ENCODE measurements at regions not wholly inside any gene's neighbourhood (a gene's known extent, or its start where the extent isn't known, plus 50 kb on each side); places are given as distances from the start of the nearest gene placed in this dataset.

DNA sequence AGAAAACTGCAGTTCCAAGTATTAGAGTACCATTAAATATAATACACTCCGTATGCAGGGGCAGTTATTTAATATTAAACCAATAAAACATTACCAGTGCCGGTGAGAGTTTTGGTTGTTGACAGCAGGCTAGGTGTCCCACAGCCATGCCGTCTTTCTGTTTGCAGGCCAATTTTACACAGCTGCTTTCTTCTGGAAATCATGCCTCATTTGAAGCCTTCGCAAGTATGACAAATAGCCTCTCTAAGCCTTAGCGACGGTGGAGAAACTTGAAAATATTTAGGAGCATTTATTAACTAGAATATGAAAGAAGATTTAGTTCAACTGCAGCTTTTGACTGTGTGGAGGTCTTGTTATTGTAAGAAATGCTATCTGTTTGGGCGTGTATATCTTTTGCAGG, 226.0 kb downstream of the BMP2 start (continued):
- TF ChIP-seq, protein P1, sequence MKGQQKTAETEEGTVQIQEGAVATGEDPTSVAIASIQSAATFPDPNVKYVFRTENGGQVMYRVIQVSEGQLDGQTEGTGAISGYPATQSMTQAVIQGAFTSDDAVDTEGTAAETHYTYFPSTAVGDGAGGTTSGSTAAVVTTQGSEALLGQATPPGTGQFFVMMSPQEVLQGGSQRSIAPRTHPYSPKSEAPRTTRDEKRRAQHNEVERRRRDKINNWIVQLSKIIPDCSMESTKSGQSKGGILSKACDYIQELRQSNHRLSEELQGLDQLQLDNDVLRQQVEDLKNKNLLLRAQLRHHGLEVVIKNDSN (IDR thresholded peaks at IDR 0.05; ENCODE audit: borderline replicate concordance, low read depth): no peak

GRCh38 chr20:6994452-6994851, 227.0 kb downstream of the BMP2 start:
- ChIA-PET CTCF (no interaction called here), POLR2A (no interaction called here)
- 3% methylated on average over 3 of the region's 3 CpGs for WGBS (ENCODE audit: low lambda C conversion rate)
- H3K4me2 ChIP-seq: no peak overlapping the region
- no peak overlapping the region for H2AFZ ChIP-seq (ENCODE audit: low read depth)
- H3K27ac ChIP-seq (ENCODE audit: low read depth in 2 of 2, low read length in 1 of 2): no peak overlapping the region
- no peaks in the 10 kb centered on the region for H3K27me3 ChIP-seq (ENCODE audit: insufficient read depth)
- no peaks in the 10 kb centered on the region for H3K9me2 ChIP-seq
- H3F3A ChIP-seq (replicated peaks; ENCODE audit: insufficient read depth): no peaks in the 10 kb centered on the region
- no peaks in the 10 kb centered on the region for H3K4me1 ChIP-seq (ENCODE audit: control insufficient read depth in 1 of 2, insufficient read depth in 2 of 2, low read depth in 1 of 2, low read length in 1 of 2)
- TF ChIP-seq NFIC (IDR thresholded peaks at IDR 0.05; ENCODE audit: borderline replicate concordance) (no peak), TCF12 (IDR thresholded peaks at IDR 0.05) (no peak), REST (IDR thresholded peaks at IDR 0.05; ENCODE audit: low read depth, low read length) (no peak), RCOR1 (IDR thresholded peaks at IDR 0.05; ENCODE audit: low read length) (no peak), RXRA (IDR thresholded peaks at IDR 0.05; ENCODE audit: borderline replicate concordance, low read depth) (no peak), FOSL2 (IDR thresholded peaks at IDR 0.05; ENCODE audit: borderline replicate concordance, low read depth) (no peak), MEF2A (IDR thresholded peaks at IDR 0.05; ENCODE audit: borderline replicate concordance, low read depth) (no peak), NRF1 (IDR thresholded peaks at IDR 0.05; ENCODE audit: low read depth, low read length) (no peak), USF2 (IDR thresholded peaks at IDR 0.05; ENCODE audit: borderline replicate concordance, low read depth, low read length) (no peak), TAF1 (IDR thresholded peaks at IDR 0.05; ENCODE audit: borderline replicate concordance, low read depth, low read length) (no peak), EZH2phosphoT487 (IDR thresholded peaks at IDR 0.05; ENCODE audit: borderline replicate concordance, low read depth) (no peak), RFX5 (IDR thresholded peaks at IDR 0.05; ENCODE audit: low read length) (no peak), ELF1 (IDR thresholded peaks at IDR 0.05) (no peak), MAX (IDR thresholded peaks at IDR 0.05; ENCODE audit: low read depth) (no peak), GATA2 (CRISPR knock-in tag; IDR thresholded peaks at IDR 0.05) (no peak), SIN3A (IDR thresholded peaks at IDR 0.05; ENCODE audit: borderline replicate concordance, low read depth, low read length) (no peak), PBX3 (IDR thresholded peaks at IDR 0.05) (no peak), FOXJ3 (CRISPR knock-in tag; IDR thresholded peaks at IDR 0.05) (no peak)
- TF ChIP-seq, protein P2, sequence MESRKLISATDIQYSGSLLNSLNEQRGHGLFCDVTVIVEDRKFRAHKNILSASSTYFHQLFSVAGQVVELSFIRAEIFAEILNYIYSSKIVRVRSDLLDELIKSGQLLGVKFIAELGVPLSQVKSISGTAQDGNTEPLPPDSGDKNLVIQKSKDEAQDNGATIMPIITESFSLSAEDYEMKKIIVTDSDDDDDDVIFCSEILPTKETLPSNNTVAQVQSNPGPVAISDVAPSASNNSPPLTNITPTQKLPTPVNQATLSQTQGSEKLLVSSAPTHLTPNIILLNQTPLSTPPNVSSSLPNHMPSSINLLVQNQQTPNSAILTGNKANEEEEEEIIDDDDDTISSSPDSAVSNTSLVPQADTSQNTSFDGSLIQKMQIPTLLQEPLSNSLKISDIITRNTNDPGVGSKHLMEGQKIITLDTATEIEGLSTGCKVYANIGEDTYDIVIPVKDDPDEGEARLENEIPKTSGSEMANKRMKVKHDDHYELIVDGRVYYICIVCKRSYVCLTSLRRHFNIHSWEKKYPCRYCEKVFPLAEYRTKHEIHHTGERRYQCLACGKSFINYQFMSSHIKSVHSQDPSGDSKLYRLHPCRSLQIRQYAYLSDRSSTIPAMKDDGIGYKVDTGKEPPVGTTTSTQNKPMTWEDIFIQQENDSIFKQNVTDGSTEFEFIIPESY (IDR thresholded peaks at IDR 0.05; ENCODE audit: borderline replicate concordance, low read depth): no peak
- TF ChIP-seq, protein P1 (IDR thresholded peaks at IDR 0.05; ENCODE audit: borderline replicate concordance, low read depth): no peak
- H3K9ac ChIP-seq: no peak overlapping the region
- no peaks in the 10 kb centered on the region for H3K36me3 ChIP-seq (replicated peaks in 1 of 2; ENCODE audit: control insufficient read depth in 1 of 2, insufficient read depth in 2 of 2, low read length in 1 of 2)
- H3K79me2 ChIP-seq (ENCODE audit: insufficient read depth): no peaks in the 10 kb centered on the region
- no peaks in the 10 kb centered on the region for H3K9me3 ChIP-seq
- no peak for DNase-seq
- H3K4me3 ChIP-seq (ENCODE audit: low read depth in 2 of 2, low read length in 1 of 2): no peak overlapping the region
- H4K20me1 ChIP-seq (ENCODE audit: insufficient read depth): no peaks in the 10 kb centered on the region
